ENCODE measurements at regions not wholly inside any gene's neighbourhood (a gene's known extent, or its start where the extent isn't known, plus 50 kb on each side); places are given as distances from the start of the nearest gene placed in this dataset.

- WGBS, 2 experiments (ENCODE audit: extremely low coverage in 2 of 2, insufficient read length in 1 of 2), result 62% methylated on average over 3 of the region's 18 CpGs; no CpG with 5 or more reads in 1 of the 2 experiments
Observed at GRCh38 chr13:18952225-18953016, 229.2 kb downstream of the TUBA3C start.

More at GRCh38 chr13:18952225-18953016, 229.2 kb downstream of the TUBA3C start:
- Histone ChIP-seq H2BK5ac (ENCODE audit: low read depth, low read length, poor library complexity, severe bottlenecking) (no peak overlapping the region), H3K4me1 (ENCODE audit: control insufficient read depth, insufficient read depth, low read length) (no peaks in the 10 kb centered on the region), H3K4me2 (ENCODE audit: low read depth, low read length) (no peak overlapping the region), H2AK9ac (replicated peaks; ENCODE audit: low read depth, low read length, poor library complexity) (no peak overlapping the region), H3K23ac (ENCODE audit: low read depth, low read length) (no peak overlapping the region), H3K9me1 (ENCODE audit: insufficient read depth, low read length) (no peaks in the 10 kb centered on the region), H3K4me3 (ENCODE audit: insufficient read depth, low read depth, low read length) (no peak overlapping the region), H2BK15ac (ENCODE audit: low read depth, low read length) (no peak overlapping the region), H4K5ac (ENCODE audit: low read depth, low read length) (no peak overlapping the region), H4K91ac (ENCODE audit: insufficient read depth, low read depth, low read length) (no peak overlapping the region), H3K56ac (ENCODE audit: extremely low read depth, insufficient read depth, low read length) (no peak overlapping the region), H3K27me3 (ENCODE audit: control insufficient read depth, insufficient read depth, low read length) (no peaks in the 10 kb centered on the region), H3K9ac (ENCODE audit: low read depth, low read length) (no peak overlapping the region), H3K27ac (ENCODE audit: insufficient read depth, low read length) (no peak overlapping the region), H3K14ac (replicated peaks; ENCODE audit: low read depth, low read length) (no peak overlapping the region), H4K8ac (ENCODE audit: low read depth in 2 of 2, low read length in 2 of 2) (no peak overlapping the region), H3K9me3 (ENCODE audit: control insufficient read depth, insufficient read depth, low read length) (peaks cover 47% of the 10 kb centered on the region), H3K18ac (ENCODE audit: low read depth, low read length) (no peak overlapping the region), H3K79me1 (ENCODE audit: low read depth in 1 of 2, low read length in 2 of 2) (no peaks in the 10 kb centered on the region), H3K36me3 (ENCODE audit: control insufficient read depth, insufficient read depth, low read length) (no peaks in the 10 kb centered on the region), H2AK5ac (ENCODE audit: low read depth, low read length) (no peak overlapping the region), H3K4ac (ENCODE audit: low read depth, low read length) (no peak overlapping the region), H4K20me1 (ENCODE audit: insufficient read depth, low read length) (no peaks in the 10 kb centered on the region), H2BK20ac (ENCODE audit: low read depth, low read length) (no peak overlapping the region), H2BK120ac (ENCODE audit: low read depth, low read length) (no peak overlapping the region), H2AFZ (replicated peaks; ENCODE audit: low read length, poor library complexity) (no peak overlapping the region)
- intact Hi-C loops (cut with micrococcal nuclease) (no loop called here), dilution Hi-C loops (cut with HindIII; ENCODE audit: low sequenced_read_pairs, unreplicated experiment) (no loop called here), in situ Hi-C loops (cut with MboI; ENCODE audit: low sequenced_read_pairs) (no loop called here)
- ChIA-PET POLR2A (ENCODE audit: unreplicated experiment) (no interaction called here), CTCF (no interaction called here)
- DNase-seq (no peak), ATAC-seq (ENCODE audit: low read depth) (no peak)
- no TSS peak for BruUV-seq (replicated peaks)
- TF ChIP-seq NFE2L2 (IDR thresholded peaks at IDR 0.05; ENCODE audit: low read depth, low read length) (no peak), POLR2A (IDR thresholded peaks at IDR 0.05; ENCODE audit: low read depth, low read length) (no peak), MAFK (IDR thresholded peaks at IDR 0.05; ENCODE audit: low read depth, low read length) (no peak), MAZ (IDR thresholded peaks at IDR 0.05; ENCODE audit: borderline replicate concordance, low read depth, low read length) (no peak)
